Heart left ventricle (tissue), 16 donors: ENCODE measurements at regions not wholly inside any gene's neighbourhood (a gene's known extent, or its start where the extent isn't known, plus 50 kb on each side); places are given as distances from the start of the nearest gene placed in this dataset.
"Not testable (repeated sequence)": the region's sequence is repeated elsewhere in the genome, so short reads cannot be mapped to it uniquely, and the experiment has no call there.

Experiments
- ATAC-seq, 4 donors: fragments of 200-7000 bp; cut with Tn5 transposase; one replicate each; pipeline ENCODE4 v1.9.1; 2020 to 2022; ENCODE audit warnings: moderate library complexity in 4 of 4, mild to moderate bottlenecking in 3 of 4, moderate number of reproducible peaks in 1 of 4
- DNase-seq, 5 donors: peaks; one replicate each; pipeline ENCODE4 v3.0.0-alpha.2; 2020
- H3K27ac ChIP-seq, 12 donors: fragments of 200-600 bp; sonication (generic) in 4 of 12; one replicate each; pipeline versions ENCODE4 v1.5.0 to v1.8.0; 2016 to 2022; ENCODE audit warnings: mild to moderate bottlenecking in 2 of 12
- H3K27me3 ChIP-seq, 9 donors: fragments of 200-600 bp; sonication (generic) in 2 of 9; one replicate each; pipeline versions ENCODE4 v1.5.1 to v1.8.0; 2016 to 2022; ENCODE audit warnings: mild to moderate bottlenecking in 3 of 9
- H3K36me3 ChIP-seq, 9 donors: fragments of 200-600 bp; sonication (generic) in 2 of 9; one replicate each; pipeline versions ENCODE4 v1.5.0 to v1.8.0; 2018 to 2022; ENCODE audit warnings: mild to moderate bottlenecking in 2 of 9
- H3K4me1 ChIP-seq, 12 donors: fragments of 200-600 bp; sonication (generic) in 4 of 12; one replicate each; pipeline versions ENCODE4 v1.5.0 to v1.8.0; 2016 to 2022; ENCODE audit warnings: mild to moderate bottlenecking in 3 of 12
- H3K4me3 ChIP-seq, 12 donors: fragments of 200-600 bp; sonication (generic) in 4 of 12; one replicate each; pipeline versions ENCODE4 v1.5.0 to v1.8.0; 2017 to 2022; ENCODE audit warnings: mild to moderate bottlenecking in 9 of 12, moderate library complexity in 4 of 12
- H3K9me3 ChIP-seq, 12 donors: fragments of 200-600 bp; sonication (generic) in 4 of 12; one replicate each; pipeline versions ENCODE4 v1.5.0 to v1.8.0; 2016 to 2022; ENCODE audit warnings: mild to moderate bottlenecking in 1 of 12
- CTCF ChIP-seq, 12 donors: fragments of 200-600 bp; sonication (generic) in 4 of 12; IDR thresholded peaks; one replicate each; pipeline versions ENCODE4 v1.5.0 to v1.8.0; 2018 to 2022; ENCODE audit warnings: antibody characterized with exemption in 12 of 12, mild to moderate bottlenecking in 5 of 12
- POLR2A ChIP-seq, 2 donors: fragments of 450-650 bp; IDR thresholded peaks; one replicate each; pipeline ENCODE4 v1.6.1; 2017; ENCODE audit warnings: antibody characterized with exemption in 2 of 2, mild to moderate bottlenecking in 2 of 2, moderate library complexity in 2 of 2
- WGBS, 4 donors: extraction: QIAGEN DNeasy Blood & Tissue Kit in 2 of 4; methylation state at CpG; one replicate each; pipeline versions ENCODE4 v1.1.5 to v1.1.7; 2013 to 2018; 5-methylcytosine and 5-hydroxymethylcytosine counted together
- intact Hi-C, 10 donors: fragments of 100-400 bp; cut with DNase I; formaldehyde crosslinking; loops; one replicate each; pipeline versions ENCODE4 v1.11.1 to v1.14.2; 2022
- donor health status: ischemic (EF 13 %, LVEDD 7.1; RV severe dilation, severe dysfunction).
- donor health status: healthy with polysubstance abuse.
- donor health status: DM: no; HTN: yes; CAD: no.
- donor health status: DM: no; HTN: no; CAD: no.
- donor health status: ischemic (EF 25% LVEDD 6.9; RV normal size, moderate dysfunction).
- donor health status: ischemic (EF 25% LVEDD 5.7; RV mildly dilated, moderate dysfunction).
- donor health status: healthy.
- donor health status: DM: yes; HTN: yes; CAD: no.
- donor health status: ischemic (EF 35%, LVEDD 5.7; RV mildly dilated, moderate dysfunction).
- donor health status: nonischemic (EF 11% LVEDD 7.7; RV severe dilation, severe dysfunction).
- donor health status: DM: yes; HTN: yes; CAD: no.
- donor health status: PGD.
- donor health status: ischemic (EF 29% LVEDD 5.4; RV normal size, mild dysfunction).
- donor health status: nonischemic (EF 23%, LVEDD 6.1; RV moderate dilation, normal function).

GRCh38 chr5:90223756-90224155, 185.8 kb downstream of the CETN3 start:
- no peak for TF ChIP-seq POLR2A (IDR thresholded peaks at IDR 0.05)
- TF ChIP-seq CTCF (IDR thresholded peaks at IDR 0.05): no peak

GRCh38 chr5:90221951-90222350, 187.6 kb downstream of the CETN3 start:
- Histone ChIP-seq H3K4me1 (peaks cover 0 to 3% (median 0%) of the 10 kb centered on the region in 12 donors), H3K27ac (no peak overlapping the region), H3K27me3 (no peaks in the 10 kb centered on the region), H3K9me3 (peaks cover 0 to 10% (median 0%) of the 10 kb centered on the region in 12 donors), H3K36me3 (no peaks in the 10 kb centered on the region), H3K4me3 (no peak overlapping the region)
- DNase-seq: no peak
- WGBS, 4 donors: 78 to 86% (median 80%) methylated on average over 2 of the region's 2 CpGs
- ATAC-seq: no peak
- intact Hi-C loops: no loop called here
- TF ChIP-seq CTCF (IDR thresholded peaks at IDR 0.05): no peak
- no peak for TF ChIP-seq POLR2A (IDR thresholded peaks at IDR 0.05)

More at GRCh38 chr5:90223756-90224155, 185.8 kb downstream of the CETN3 start:
- no peak for ATAC-seq
- peaks cover 0 to 3% (median 0%) of the 10 kb centered on the region in 12 donors for H3K4me1 ChIP-seq
- H3K4me3 ChIP-seq: no peak overlapping the region
- no peaks in the 10 kb centered on the region for H3K36me3 ChIP-seq
- intact Hi-C loops: no loop called here
- WGBS, 4 donors: 80 to 93% (median 88%) methylated on average over 2 of the region's 2 CpGs
- no peaks in the 10 kb centered on the region for H3K9me3 ChIP-seq
- H3K27ac ChIP-seq: no peak overlapping the region
- no peaks in the 10 kb centered on the region for H3K27me3 ChIP-seq
- no peak for DNase-seq

- Histone ChIP-seq H3K27ac (peak overlapping the region in 3 of 12 donors; percentile 1 to 35 (median 25)), H3K4me1 (peaks cover 0 to 3% (median 0%) of the 10 kb centered on the region in 12 donors), H3K36me3 (no peaks in the 10 kb centered on the region), H3K27me3 (no peaks in the 10 kb centered on the region), H3K9me3 (peaks cover 0 to 11% (median 0%) of the 10 kb centered on the region in 12 donors), H3K4me3 (no peak overlapping the region)
- WGBS, 4 donors: 87 to 93% (median 90%) methylated on average over 3 of the region's 3 CpGs
- DNase-seq (no peak), ATAC-seq (no peak)
- TF ChIP-seq POLR2A (IDR thresholded peaks at IDR 0.05) (no peak), CTCF (IDR thresholded peaks at IDR 0.05) (no peak)
- intact Hi-C loops: no loop called here
Observed at GRCh38 chr5:90220554-90220953, 189.0 kb downstream of the CETN3 start.

GRCh38 chr5:90214991-90215390, 194.6 kb downstream of the CETN3 start:
- ATAC-seq (no peak), DNase-seq (no peak)
- H3K27ac ChIP-seq: no peak overlapping the region
- TF ChIP-seq CTCF (IDR thresholded peaks at IDR 0.05) (no peak), POLR2A (IDR thresholded peaks at IDR 0.05) (no peak)
- H3K4me1 ChIP-seq: no peaks in the 10 kb centered on the region
- H3K4me3 ChIP-seq: no peak overlapping the region
- intact Hi-C loops: no loop called here
- H3K36me3 ChIP-seq: no peaks in the 10 kb centered on the region
- H3K9me3 ChIP-seq: peaks cover 0 to 13% (median 0%) of the 10 kb centered on the region in 12 donors
- H3K27me3 ChIP-seq: no peaks in the 10 kb centered on the region

- H3K27me3 ChIP-seq, H3K36me3 ChIP-seq, H3K4me1 ChIP-seq, intact Hi-C loops, H3K27ac ChIP-seq, ATAC-seq, DNase-seq, H3K4me3 ChIP-seq: not testable (repeated sequence)
- WGBS, 4 donors: 84 to 91% (median 89%) methylated on average over 24 to 25 of the region's 25 CpGs
- H3K9me3 ChIP-seq: peaks cover 0 to 17% (median 5%) of the 10 kb centered on the region in 12 donors
Observed at GRCh38 chr5:90208323-90208722, 201.2 kb downstream of the CETN3 start.
